ENCODE measurements at regions not wholly inside any gene's neighbourhood (a gene's known extent, or its start where the extent isn't known, plus 50 kb on each side); places are given as distances from the start of the nearest gene placed in this dataset.

DNA sequence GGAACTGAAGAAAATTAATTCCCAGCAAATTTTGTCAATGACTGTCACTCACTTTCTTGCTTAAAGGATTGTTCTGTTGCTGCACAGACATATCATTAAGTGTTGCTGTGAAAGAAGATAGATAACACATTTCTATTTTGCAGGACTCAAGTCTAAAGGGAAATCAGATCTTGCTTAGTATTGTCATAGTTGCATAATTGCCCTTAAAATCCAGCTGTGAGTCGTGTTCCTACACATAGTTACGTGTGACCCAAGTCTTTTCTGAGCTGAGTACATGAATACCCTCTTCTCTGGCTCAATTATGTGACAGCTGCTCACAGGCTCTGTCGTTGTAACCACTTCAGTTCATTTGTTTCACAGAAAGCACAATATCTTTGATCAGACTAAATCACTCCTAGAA lies 390.8 kb downstream of the DTWD2 start:
- no peaks in the 10 kb centered on the region for H3K36me3 ChIP-seq
- intact Hi-C loops (cut with DNase I) = no loop called here
- no peak for TF ChIP-seq CTCF (IDR thresholded peaks at IDR 0.05)
- no peak for TF ChIP-seq POLR2AphosphoS5 (IDR thresholded peaks at IDR 0.05; ENCODE audit: insufficient read depth in 1 of 2, low read depth in 1 of 2)
- TF ChIP-seq POLR2A (IDR thresholded peaks at IDR 0.05) = no peak

DNA sequence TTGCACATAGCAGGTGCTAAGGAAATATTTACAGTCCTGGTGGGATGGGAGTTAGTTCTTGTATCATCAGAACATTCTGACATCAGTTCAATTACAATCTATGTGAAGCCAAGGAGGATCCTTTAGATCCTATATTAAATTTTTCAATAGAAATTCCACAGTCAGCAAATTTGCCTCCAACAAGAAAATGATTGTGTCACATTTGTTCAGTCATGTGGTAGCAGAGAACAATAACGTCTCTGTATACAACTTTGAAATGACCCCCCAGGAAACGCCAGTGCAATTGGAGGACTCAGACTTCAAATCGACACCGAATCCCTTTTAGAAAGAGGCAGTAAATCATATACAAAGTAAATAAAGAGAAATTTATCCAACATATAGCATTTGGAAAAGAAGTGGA lies 392.1 kb downstream of the DTWD2 start:
- no peak for TF ChIP-seq CTCF (IDR thresholded peaks at IDR 0.05)
- TF ChIP-seq POLR2A (IDR thresholded peaks at IDR 0.05) = no peak
- no peak for TF ChIP-seq POLR2AphosphoS5 (IDR thresholded peaks at IDR 0.05; ENCODE audit: insufficient read depth in 1 of 2, low read depth in 1 of 2)
- H3K9me3 ChIP-seq = no peaks in the 10 kb centered on the region
- no peaks in the 10 kb centered on the region for H3K4me1 ChIP-seq
- intact Hi-C loops (cut with DNase I) = no loop called here
- no peaks in the 10 kb centered on the region for H3K27me3 ChIP-seq
- H3K36me3 ChIP-seq = no peaks in the 10 kb centered on the region
- DNase-seq (ENCODE audit: extremely low spot score in 2 of 2) = no peak
- no peak overlapping the region for H3K27ac ChIP-seq
- H3K4me3 ChIP-seq = no peak overlapping the region

More for the DNA sequence above, 390.8 kb downstream of the DTWD2 start:
- no peaks in the 10 kb centered on the region for H3K9me3 ChIP-seq
- H3K27me3 ChIP-seq = no peaks in the 10 kb centered on the region
- no peaks in the 10 kb centered on the region for H3K4me1 ChIP-seq
- no peak overlapping the region for H3K27ac ChIP-seq
- DNase-seq (ENCODE audit: extremely low spot score in 2 of 2) = no peak
- H3K4me3 ChIP-seq = no peak overlapping the region

- H3K4me1 ChIP-seq = no peaks in the 10 kb centered on the region
- no peak for TF ChIP-seq POLR2AphosphoS5 (IDR thresholded peaks at IDR 0.05; ENCODE audit: insufficient read depth in 1 of 2, low read depth in 1 of 2)
- TF ChIP-seq CTCF (IDR thresholded peaks at IDR 0.05) = no peak
- no peak for TF ChIP-seq POLR2A (IDR thresholded peaks at IDR 0.05)
- no peaks in the 10 kb centered on the region for H3K27me3 ChIP-seq
- intact Hi-C loops (cut with DNase I) = no loop called here
- DNase-seq (ENCODE audit: extremely low spot score in 2 of 2) = no peak
- H3K4me3 ChIP-seq = no peak overlapping the region
- no peaks in the 10 kb centered on the region for H3K9me3 ChIP-seq
- H3K36me3 ChIP-seq = no peaks in the 10 kb centered on the region
- H3K27ac ChIP-seq = no peak overlapping the region
Measured at GRCh38 chr5:118593003-118593328, 395.4 kb downstream of the DTWD2 start.

- Histone ChIP-seq H3K36me3 (no peaks in the 10 kb centered on the region), H3K9me3 (no peaks in the 10 kb centered on the region), H3K4me3 (no peak overlapping the region), H3K27ac (no peak overlapping the region), H3K4me1 (no peaks in the 10 kb centered on the region), H3K27me3 (no peaks in the 10 kb centered on the region)
- no peak for DNase-seq (ENCODE audit: extremely low spot score in 2 of 2)
- intact Hi-C loops (cut with DNase I) = no loop called here
- TF ChIP-seq CTCF (IDR thresholded peaks at IDR 0.05) = no peak
- TF ChIP-seq POLR2AphosphoS5 (IDR thresholded peaks at IDR 0.05; ENCODE audit: insufficient read depth in 1 of 2, low read depth in 1 of 2) = no peak
- TF ChIP-seq POLR2A (IDR thresholded peaks at IDR 0.05) = no peak
Measured at GRCh38 chr5:118592229-118593002, 395.9 kb downstream of the DTWD2 start.

DNA sequence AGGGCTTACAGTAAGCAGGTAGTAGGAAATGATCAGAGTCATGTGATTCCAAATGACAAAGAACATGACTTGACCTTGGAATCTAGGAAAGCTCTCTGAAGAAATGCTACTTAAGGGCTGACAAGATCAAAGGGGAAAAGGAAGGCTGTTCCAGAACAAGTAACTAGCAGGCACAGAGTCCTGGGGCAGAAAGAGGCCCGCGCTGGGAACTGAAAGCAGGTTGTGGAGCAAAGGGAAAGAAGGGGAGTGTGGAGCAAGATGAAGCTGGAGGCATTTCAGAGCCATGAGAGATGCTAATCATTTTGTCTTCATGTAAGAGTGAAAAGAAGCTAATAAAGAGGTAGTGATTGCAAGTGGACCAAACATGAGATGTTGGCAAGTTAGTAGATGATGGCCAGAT lies 397.5 kb downstream of the DTWD2 start:
- intact Hi-C loops (cut with DNase I) = no loop called here

More for the DNA sequence above, 397.5 kb downstream of the DTWD2 start:
- TF ChIP-seq POLR2AphosphoS5 (IDR thresholded peaks at IDR 0.05; ENCODE audit: insufficient read depth in 1 of 2, low read depth in 1 of 2) (no peak), POLR2A (IDR thresholded peaks at IDR 0.05) (no peak), CTCF (IDR thresholded peaks at IDR 0.05) (no peak)
- Histone ChIP-seq H3K36me3 (no peaks in the 10 kb centered on the region), H3K9me3 (no peaks in the 10 kb centered on the region), H3K4me3 (no peak overlapping the region), H3K27me3 (no peaks in the 10 kb centered on the region), H3K4me1 (no peaks in the 10 kb centered on the region), H3K27ac (no peak overlapping the region)
- DNase-seq (ENCODE audit: extremely low spot score in 2 of 2) = no peak

All from vagina (tissue), 2 donors.